Epithelial cell of esophagus (primary cell): ENCODE measurements at regions not wholly inside any gene's neighbourhood (a gene's known extent, or its start where the extent isn't known, plus 50 kb on each side); places are given as distances from the start of the nearest gene placed in this dataset.
"Not testable (repeated sequence)": the region's sequence is repeated elsewhere in the genome, so short reads cannot be mapped to it uniquely, and the experiment has no call there.

Source experiments
- DNase-seq: peaks from one replicate; pipeline ENCODE4 v3.0.0; 2010; ENCODE audit warnings: low read depth
- H3K4me3 ChIP-seq: 2 replicates; pipeline ENCODE4 v1.5.1; 2011; ENCODE audit warnings: mild to moderate bottlenecking, low read length, control low read depth
- TF ChIP-seq, protein P1 (sequence below): IDR thresholded peaks from 2 replicates; pipeline ENCODE4 v1.5.1; 2011; ENCODE audit warnings: low read depth, mild to moderate bottlenecking, low read length, control low read depth, inconsistent platforms; ENCODE audit not compliant: insufficient read depth; ENCODE audit errors: missing control alignments

DNA sequence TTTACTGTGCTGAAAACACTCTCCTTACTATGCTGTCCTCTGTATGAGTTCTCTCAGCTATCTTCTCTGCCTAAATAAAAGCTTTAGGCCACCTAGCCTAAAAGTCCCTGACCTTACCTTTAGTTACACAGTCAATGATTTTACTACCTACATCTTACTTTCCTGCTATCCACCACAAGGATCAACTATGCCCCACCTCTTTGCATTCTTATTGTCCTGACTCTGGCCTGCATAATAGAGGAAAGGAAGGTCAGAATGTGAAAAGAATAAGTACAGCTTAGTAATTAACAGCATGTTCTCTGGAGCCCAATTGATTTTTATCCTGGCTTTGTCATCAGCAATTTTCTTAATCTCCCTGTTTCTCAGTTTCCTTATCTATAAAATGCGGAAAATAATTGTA is 1257.8 kb downstream of the RPA4 start:
- DNase-seq: no peak
- no peak overlapping the region for H3K4me3 ChIP-seq
- TF ChIP-seq, protein P1, sequence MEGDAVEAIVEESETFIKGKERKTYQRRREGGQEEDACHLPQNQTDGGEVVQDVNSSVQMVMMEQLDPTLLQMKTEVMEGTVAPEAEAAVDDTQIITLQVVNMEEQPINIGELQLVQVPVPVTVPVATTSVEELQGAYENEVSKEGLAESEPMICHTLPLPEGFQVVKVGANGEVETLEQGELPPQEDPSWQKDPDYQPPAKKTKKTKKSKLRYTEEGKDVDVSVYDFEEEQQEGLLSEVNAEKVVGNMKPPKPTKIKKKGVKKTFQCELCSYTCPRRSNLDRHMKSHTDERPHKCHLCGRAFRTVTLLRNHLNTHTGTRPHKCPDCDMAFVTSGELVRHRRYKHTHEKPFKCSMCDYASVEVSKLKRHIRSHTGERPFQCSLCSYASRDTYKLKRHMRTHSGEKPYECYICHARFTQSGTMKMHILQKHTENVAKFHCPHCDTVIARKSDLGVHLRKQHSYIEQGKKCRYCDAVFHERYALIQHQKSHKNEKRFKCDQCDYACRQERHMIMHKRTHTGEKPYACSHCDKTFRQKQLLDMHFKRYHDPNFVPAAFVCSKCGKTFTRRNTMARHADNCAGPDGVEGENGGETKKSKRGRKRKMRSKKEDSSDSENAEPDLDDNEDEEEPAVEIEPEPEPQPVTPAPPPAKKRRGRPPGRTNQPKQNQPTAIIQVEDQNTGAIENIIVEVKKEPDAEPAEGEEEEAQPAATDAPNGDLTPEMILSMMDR: no peak

DNA sequence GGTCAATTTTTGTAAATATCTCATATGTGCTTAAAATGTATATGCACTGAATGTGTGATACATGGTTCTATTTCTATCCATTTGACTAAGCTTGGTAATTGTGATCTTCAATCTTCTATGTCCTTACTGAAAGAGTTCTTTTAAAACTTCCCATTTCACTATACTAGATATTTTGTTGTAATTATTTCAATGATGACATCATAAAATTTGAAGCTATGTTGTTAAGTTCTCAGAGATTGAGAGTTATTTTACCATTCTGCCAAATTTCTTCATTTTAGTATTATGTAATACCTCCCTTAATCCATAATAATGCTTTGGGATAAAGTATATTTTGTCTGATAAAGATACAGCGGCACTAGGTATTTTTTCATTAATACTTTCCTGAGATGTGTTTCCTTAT is 1307.3 kb downstream of the RPA4 start:
- no peak for DNase-seq
- TF ChIP-seq, protein P1: no peak
- no peak overlapping the region for H3K4me3 ChIP-seq

DNA sequence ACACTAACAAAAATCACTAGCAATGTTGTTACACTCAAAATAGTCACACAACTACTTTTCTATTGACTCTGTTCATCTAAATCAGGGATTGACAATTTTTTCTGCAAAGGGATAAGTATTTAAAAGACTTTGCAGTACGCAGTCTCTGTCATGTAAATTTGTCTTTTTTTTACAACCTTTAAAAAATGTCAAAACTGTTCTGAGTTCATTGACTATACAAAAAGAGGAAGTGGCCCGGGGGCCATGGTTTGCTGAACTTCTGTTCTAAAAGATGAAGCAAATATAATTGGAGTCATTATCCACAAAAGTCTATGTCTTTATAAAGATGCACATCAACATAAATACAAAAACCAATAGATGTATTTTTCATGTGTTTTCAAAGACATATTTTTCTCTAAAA is 1310.3 kb downstream of the RPA4 start:
- no peak for DNase-seq
- TF ChIP-seq, protein P1: no peak
- no peak overlapping the region for H3K4me3 ChIP-seq

DNA sequence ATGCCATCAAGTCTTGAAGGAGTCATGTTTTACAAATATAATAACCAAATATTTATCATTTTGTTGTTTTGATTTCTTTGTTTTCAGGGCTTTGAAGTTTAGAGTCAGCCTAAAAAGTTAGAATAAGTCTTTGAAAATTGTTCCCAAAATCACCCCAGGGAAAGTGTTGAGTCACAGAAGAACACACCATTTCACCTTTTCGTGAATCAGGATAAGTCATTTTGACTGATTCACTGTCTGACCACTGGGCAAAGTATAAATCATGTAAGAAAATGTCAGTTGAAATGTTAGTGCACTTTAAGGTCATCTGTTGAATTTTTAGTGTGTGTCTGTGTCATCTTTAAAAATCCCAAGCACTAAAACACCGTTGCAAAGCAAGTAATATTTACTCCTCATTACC is 1320.1 kb downstream of the RPA4 start:
- TF ChIP-seq, protein P1: no peak
- peak; percentile 35 for DNase-seq
- H3K4me3 ChIP-seq: no peak overlapping the region

DNA sequence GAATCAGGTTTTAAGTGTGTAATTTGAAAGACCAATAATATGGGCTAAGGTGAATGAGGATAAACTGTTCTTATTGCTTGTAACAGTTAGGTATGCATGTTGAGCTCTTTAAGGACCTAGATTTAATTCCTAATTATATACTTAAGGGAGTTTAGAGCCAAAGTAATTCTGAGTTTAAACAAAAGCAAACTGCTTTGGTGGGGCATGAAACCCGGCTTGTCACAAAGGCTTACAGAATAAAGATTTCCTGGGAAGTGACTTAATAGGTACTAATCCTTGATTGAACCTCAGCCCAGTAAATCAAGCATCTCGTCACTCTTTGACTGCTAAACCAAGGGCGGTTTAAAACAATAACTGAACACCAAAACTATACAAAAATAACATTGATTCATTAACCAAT is 1324.2 kb downstream of the RPA4 start:
- TF ChIP-seq, protein P1: no peak
- no peak overlapping the region for H3K4me3 ChIP-seq
- DNase-seq: no peak

DNA sequence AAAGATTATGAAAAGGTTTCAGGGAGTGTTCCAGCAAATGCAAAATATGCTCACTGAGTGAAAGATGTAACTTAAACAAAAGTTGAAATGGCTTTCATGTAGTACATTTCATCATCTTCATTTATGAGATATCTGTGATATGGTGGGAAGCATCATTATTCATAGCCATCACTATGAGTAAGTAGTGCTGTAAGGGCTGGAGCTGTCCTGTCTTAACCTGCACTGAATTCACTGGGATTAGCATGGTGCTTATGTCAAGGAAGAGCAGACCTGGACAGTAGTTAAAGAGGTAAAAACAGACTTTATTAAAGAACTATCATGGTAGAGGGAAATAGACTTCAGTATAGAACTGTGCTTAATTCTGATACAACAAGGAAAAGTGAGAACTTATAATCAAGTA is 1347.3 kb downstream of the RPA4 start:
- TF ChIP-seq, protein P1: no peak

DNA sequence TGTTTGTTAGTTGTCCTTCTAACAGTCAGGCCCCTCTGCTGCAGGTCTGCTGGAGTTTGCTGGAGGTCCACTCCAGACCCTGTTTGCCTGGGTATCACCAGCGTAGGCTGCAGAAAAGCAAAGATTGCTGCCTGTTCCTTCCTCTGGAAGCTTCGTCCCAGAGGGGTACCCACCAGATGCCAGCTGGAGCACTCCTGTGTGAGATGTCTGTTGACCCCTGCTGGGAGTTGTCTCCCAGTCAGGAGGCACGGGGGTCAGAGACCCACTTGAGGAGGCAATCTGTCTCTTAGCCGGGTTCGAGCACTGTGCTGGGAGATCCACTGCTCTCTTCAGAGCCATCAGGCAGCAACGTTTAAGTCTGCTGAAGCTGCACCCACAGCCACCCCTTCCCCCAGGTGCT is 1356.4 kb downstream of the RPA4 start:
- not testable (repeated sequence) for H3K4me3 ChIP-seq, DNase-seq

More for the DNA sequence above, 1347.3 kb downstream of the RPA4 start:
- DNase-seq: peak; percentile 28
- H3K4me3 ChIP-seq: no peak overlapping the region

DNA sequence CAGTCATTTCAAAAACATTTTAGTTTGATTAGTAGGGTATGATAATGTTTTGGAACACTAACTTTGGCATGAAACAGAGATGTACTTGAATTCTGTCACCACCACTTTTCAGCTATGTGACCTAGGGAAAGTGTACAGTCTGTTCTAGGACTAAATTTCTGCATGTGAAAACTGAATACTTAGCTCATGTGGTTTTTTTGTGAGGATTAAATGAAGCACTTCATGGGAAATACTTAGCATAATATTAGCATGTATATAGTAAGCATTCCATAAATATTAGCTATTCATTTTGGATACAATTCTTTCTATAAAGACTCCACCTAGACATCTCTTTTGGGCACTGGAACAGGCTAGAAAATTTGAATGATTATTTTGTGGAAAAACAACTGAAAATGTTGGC is 1379.4 kb downstream of the RPA4 start:
- TF ChIP-seq, protein P1: no peak
- DNase-seq: no peak
- no peak overlapping the region for H3K4me3 ChIP-seq
